ENCODE measurements at regions not wholly inside any gene's neighbourhood (a gene's known extent, or its start where the extent isn't known, plus 50 kb on each side); places are given as distances from the start of the nearest gene placed in this dataset.

DNA sequence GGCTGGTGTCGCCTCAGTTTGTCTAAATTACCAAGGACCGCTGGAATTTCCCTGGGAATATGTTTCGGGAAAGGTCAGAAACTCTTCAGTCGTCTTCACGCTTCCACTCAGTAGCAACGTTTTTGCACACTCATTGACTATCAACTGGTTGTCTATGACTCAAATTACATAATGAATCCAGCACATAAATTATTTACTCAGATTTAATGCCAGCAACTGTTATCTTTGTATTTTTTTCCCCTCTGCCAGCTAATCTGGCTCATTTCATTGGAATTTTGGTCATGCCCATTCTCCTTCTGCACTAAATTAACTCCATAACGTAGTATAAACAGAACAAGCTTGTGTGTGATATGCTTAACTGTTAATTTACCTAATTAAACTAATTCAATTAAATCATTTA is 372.7 kb upstream of the ZFHX3 start:
- TF ChIP-seq TAF1 (IDR thresholded peaks at IDR 0.05; ENCODE audit: borderline replicate concordance, low read depth, low read length) (no peak), POLR2A (IDR thresholded peaks at IDR 0.05; ENCODE audit: low read depth, low read length) (no peak)
